Sigmoid colon (tissue), 4 donors: ENCODE measurements at regions not wholly inside any gene's neighbourhood (a gene's known extent, or its start where the extent isn't known, plus 50 kb on each side); places are given as distances from the start of the nearest gene placed in this dataset.

ENCODE experiments used
- CTCF ChIP-seq, 4 experiments: fragments of 450-650 bp in 3 of 4; fragments of 200-600 bp in 1 of 4; IDR thresholded peaks; one replicate each; pipeline ENCODE4 v1.5.1; 2016 to 2019; ENCODE audit warnings: antibody characterized with exemption in 4 of 4, mild to moderate bottlenecking in 3 of 4, moderate library complexity in 2 of 4
- EP300 ChIP-seq, 4 donors: sonication (generic); formaldehyde crosslinking; IDR thresholded peaks; one replicate each; pipeline ENCODE4 v1.6.1; 2017; ENCODE audit warnings: antibody characterized with exemption in 4 of 4
- POLR2A ChIP-seq, 2 donors: fragments of 450-650 bp; IDR thresholded peaks; one replicate each; pipeline ENCODE4 v1.6.1; 2016; ENCODE audit warnings: antibody characterized with exemption in 2 of 2, mild to moderate bottlenecking in 2 of 2, moderate library complexity in 2 of 2
- POLR2AphosphoS5 ChIP-seq, 4 donors: sonication (generic); formaldehyde crosslinking; IDR thresholded peaks; one replicate each; pipeline ENCODE4 v1.6.1; 2017; ENCODE audit warnings: antibody characterized with exemption in 4 of 4

DNA sequence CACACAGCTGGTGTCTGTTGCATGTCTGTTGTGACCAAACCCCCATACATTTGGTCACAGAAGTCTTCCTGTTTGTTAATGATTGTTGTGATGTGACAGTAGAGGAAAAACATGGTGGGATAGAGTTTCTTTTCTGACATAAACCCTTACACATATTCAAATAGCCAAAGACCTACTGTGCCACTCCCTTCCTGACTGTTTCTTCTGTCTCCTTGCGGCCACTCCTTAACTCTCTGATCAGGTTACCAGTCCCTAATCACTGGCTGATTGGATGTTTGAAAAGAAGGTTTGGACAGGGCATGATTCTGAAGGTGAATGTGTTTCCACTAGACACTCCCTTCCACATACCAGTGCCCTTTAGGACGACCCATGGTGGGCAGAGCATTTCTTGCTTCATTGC is 101.2 kb downstream of the SCP2D1 start:
- TF ChIP-seq CTCF (IDR thresholded peaks at IDR 0.05) (no peak), POLR2AphosphoS5 (IDR thresholded peaks at IDR 0.05) (no peak), EP300 (IDR thresholded peaks at IDR 0.05) (no peak), POLR2A (IDR thresholded peaks at IDR 0.05) (no peak)
